Uterus (tissue), 2 donors: ENCODE measurements at regions not wholly inside any gene's neighbourhood (a gene's known extent, or its start where the extent isn't known, plus 50 kb on each side); places are given as distances from the start of the nearest gene placed in this dataset.

Experiments used
- POLR2A ChIP-seq, 2 donors: fragments of 450-650 bp; IDR thresholded peaks; one replicate each; pipeline ENCODE4 v1.6.1; 2016; ENCODE audit warnings: antibody characterized with exemption in 2 of 2, mild to moderate bottlenecking in 1 of 2, moderate library complexity in 1 of 2
- TF ChIP-seq, protein P1 (sequence below), 4 experiments: fragments of 200-600 bp in 2 of 4; fragments of 450-650 bp in 2 of 4; sonication (generic) in 2 of 4; IDR thresholded peaks; one replicate each; pipeline ENCODE4 v1.5.1; 2016 to 2019; ENCODE audit warnings: antibody characterized with exemption in 4 of 4, mild to moderate bottlenecking in 2 of 4, moderate library complexity in 1 of 4

DNA sequence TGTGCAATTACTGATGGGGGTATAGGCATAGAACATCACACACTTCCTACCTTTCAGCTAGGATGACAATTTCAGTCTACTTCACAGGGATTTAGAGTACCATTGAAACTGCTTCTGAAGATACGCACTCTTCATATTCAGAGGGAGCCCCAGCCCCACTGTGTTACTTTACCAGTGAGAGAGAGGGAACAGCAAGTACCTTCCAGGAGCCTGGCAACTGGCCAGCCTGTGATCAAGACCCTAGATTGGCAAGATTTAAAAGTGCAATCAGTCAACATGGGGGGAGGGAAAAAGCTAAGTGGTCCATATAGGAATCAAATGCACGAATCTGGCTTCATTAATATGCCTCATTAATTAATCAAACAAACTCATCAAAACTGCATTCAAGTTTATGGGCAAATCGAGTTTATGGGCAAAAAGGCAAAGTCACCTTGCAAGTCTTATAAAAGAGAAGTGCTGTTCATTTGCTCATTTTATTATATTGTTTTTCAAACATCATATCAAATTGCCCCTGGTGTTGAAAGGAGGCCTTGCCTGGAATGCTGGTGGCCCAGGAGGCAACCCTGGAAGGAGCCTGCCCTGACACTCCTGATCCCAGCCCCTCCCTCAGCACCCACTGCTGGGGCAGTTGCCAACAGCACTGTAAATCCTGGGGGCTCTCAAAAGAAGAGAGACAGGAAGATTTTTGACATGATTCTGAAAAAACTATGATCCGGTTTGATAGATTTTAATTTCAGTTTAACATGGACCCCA is 184.9 kb upstream of the DPT start:
- TF ChIP-seq, protein P1, sequence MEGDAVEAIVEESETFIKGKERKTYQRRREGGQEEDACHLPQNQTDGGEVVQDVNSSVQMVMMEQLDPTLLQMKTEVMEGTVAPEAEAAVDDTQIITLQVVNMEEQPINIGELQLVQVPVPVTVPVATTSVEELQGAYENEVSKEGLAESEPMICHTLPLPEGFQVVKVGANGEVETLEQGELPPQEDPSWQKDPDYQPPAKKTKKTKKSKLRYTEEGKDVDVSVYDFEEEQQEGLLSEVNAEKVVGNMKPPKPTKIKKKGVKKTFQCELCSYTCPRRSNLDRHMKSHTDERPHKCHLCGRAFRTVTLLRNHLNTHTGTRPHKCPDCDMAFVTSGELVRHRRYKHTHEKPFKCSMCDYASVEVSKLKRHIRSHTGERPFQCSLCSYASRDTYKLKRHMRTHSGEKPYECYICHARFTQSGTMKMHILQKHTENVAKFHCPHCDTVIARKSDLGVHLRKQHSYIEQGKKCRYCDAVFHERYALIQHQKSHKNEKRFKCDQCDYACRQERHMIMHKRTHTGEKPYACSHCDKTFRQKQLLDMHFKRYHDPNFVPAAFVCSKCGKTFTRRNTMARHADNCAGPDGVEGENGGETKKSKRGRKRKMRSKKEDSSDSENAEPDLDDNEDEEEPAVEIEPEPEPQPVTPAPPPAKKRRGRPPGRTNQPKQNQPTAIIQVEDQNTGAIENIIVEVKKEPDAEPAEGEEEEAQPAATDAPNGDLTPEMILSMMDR (IDR thresholded peaks at IDR 0.05), result no peak
- no peak for TF ChIP-seq POLR2A (IDR thresholded peaks at IDR 0.05)
